ENCODE measurements at regions not wholly inside any gene's neighbourhood (a gene's known extent, or its start where the extent isn't known, plus 50 kb on each side); places are given as distances from the start of the nearest gene placed in this dataset.
"Not testable (repeated sequence)": the region's sequence is repeated elsewhere in the genome, so short reads cannot be mapped to it uniquely, and the experiment has no call there.

DNA sequence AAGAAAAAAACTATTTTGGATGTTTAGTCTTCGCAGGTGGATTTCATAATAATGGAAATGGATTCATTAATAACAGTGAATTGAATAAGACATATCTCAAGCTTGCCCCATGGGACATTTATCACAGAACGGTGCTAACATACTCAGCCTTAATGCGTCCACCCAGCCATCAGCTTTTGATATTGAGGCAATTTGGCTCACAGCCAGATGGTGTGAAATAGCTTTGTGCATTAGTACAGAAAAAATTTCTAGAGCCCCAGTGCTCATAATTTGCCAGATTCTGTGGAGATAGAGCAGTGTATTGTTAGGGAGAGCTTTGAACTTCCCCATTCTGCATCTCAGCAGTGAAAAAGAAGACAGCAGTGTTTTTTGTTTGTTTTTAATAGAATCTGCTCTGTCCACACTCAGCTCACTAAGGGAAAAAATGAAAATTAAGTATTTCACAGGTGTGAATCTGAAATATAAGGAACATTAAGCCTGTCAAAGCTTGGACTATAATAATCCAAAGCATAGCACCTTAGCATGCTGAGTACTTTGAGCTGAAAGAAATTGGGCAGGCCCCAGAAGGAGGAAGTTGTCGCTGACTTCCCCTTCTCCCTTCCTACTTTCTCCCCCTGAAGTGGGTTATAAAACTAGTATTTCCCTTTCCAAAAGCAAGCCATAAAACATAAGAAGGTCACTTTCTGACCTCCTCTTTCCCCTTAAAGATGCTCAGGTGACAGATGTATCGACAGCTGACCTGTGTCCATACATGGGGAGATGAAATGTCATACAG is 295.8 kb downstream of the MAGEB5 start:
- intact Hi-C loops (cut with DNase I): no loop called here
- no peak for ATAC-seq (ENCODE audit: poor library complexity)
- no peak for DNase-seq

DNA sequence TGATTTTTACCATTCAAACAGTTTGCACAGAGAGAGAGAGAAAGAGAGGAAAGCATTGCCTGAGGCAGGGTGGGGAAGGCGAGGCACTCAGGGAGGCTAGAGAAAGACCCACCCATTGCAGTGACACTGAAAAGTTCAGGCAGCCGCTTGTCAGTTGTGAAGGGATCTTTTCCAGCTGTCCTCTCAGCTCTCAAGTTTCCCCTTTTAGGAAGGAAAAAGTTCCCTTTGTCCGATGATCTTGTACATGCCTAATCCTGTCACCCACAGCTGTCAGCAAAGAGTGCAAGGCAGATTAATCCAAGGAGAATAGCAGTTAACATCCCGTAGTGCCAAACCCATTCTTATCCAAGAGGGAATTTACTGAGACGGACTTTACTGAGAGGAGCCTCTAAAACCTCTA is 255.0 kb downstream of the MAGEB5 start:
- ATAC-seq (ENCODE audit: poor library complexity): no peak
- intact Hi-C loops (cut with DNase I): no loop called here
- DNase-seq: no peak

DNA sequence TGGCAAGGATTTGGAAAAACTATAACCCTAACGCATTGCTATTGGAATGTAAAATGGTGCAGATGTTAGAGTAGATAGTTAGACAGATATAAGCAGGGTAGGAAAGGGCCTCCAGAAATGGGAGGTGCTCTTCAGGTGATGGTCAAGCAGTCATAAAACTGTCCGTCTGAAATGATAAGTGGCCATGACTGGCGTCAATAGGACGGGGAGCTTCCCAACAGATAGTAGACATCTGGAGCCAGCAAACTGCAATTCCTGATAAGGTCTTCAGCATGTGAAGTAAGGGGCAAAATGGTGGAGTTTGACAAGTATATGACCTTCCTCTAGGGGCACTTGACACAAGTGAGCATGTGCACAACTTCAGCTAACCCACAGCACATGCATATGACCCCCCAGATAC is 250.4 kb downstream of the MAGEB5 start:
- intact Hi-C loops (cut with DNase I): no loop called here
- no peak for DNase-seq
- no peak for ATAC-seq (ENCODE audit: poor library complexity)

DNA sequence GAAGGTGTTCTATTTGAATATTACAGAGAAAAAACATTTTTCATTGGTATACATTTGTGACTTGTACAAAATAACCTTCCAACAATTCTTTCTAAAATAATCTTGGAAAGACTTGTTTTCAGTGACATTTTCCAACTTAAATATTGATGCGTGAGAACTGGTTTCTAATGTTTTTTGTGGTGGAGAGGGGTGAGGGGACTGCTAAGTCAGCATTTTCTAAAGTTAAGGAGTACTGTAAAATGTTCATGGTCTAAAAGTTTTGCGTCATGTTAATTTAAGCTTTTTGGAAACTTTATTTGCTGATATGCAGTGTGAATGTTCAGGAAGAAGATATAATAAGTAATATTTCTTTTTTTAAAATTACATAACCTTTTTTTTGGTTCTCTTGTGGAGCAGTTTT is 229.3 kb downstream of the MAGEB5 start:
- intact Hi-C loops (cut with DNase I): no loop called here
- DNase-seq (no peak), ATAC-seq (ENCODE audit: poor library complexity) (no peak)

DNA sequence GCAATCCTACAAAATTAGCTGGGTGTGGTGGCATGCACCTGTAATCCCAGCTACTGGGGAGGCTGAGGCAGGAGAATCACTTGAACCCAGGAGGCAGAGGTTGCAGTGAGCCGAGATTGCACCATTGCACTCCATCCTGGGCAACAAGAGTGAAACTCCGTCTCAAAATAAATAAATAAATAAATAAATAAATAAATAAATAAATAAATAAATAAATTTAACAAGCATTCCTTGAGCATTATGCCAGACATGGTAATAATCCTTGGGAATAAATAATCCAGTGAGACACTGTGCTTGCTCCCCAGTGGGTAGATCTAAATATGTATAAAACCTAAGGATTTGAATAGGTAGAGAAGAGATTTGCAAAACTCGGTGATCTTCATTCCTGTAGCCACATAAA is 228.4 kb downstream of the MAGEB5 start:
- DNase-seq; intact Hi-C loops (cut with DNase I); ATAC-seq (ENCODE audit: poor library complexity): not testable (repeated sequence)

DNA sequence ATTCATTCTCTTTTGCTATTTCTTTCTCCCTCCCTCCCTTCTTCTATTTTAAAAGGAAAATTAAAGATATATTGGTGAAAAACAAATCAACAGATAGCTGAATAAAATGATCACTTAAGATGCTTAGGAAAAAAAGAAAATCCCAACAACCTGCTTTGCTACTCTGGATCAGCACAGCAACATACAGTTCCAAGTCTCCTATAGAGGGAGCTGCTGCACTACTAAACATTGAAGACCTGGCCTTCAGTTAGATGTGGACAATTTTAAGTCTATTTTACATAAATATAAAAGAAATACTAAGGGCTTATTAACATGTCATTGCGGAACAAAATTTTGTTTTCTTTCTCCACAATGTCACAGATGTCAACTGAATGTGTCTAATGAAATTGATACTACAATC is 226.4 kb downstream of the MAGEB5 start:
- ATAC-seq (ENCODE audit: poor library complexity) (no peak), DNase-seq (no peak)
- intact Hi-C loops (cut with DNase I): no loop called here

DNA sequence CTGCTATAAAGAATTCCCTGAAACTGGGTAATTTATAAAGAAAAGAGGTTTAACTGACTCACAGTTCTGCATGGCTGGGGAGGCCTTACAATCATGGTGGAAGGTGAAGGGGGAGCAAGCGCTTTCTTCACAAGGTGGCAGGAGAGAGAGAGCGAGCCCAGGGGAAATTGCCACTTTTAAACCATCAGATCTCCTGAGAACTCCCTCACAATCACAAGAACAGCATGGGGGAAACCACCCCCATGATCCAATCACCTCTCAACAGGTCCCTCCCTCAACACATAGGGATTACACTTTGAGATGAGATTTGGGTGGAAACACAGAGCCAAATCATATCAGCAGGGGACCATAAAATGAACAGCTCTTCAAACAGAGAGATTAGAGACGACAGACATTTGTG is 198.6 kb downstream of the MAGEB5 start:
- intact Hi-C loops (cut with DNase I): no loop called here
- no peak for ATAC-seq (ENCODE audit: poor library complexity)
- DNase-seq: no peak

DNA sequence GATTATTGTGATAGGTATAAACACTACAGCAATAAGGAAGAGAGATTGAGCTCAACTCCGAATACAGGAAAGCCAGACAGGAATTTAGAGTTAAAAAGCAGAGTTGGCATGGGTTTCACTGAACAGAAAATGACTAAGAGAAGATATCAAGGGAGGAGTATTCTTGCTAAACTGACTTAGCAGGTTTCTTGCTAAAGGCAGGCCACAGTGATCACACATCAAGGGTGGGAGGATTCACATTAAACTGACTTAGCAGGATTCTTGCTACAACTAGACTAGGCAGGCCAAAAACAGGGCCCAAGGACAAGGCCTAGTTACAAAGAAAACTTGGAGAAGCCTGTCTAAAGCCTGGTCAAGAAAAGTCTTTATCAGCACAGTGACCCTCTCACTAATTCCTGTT is 195.1 kb downstream of the MAGEB5 start:
- ATAC-seq (ENCODE audit: poor library complexity): no peak
- no peak for DNase-seq
- intact Hi-C loops (cut with DNase I): no loop called here

DNA sequence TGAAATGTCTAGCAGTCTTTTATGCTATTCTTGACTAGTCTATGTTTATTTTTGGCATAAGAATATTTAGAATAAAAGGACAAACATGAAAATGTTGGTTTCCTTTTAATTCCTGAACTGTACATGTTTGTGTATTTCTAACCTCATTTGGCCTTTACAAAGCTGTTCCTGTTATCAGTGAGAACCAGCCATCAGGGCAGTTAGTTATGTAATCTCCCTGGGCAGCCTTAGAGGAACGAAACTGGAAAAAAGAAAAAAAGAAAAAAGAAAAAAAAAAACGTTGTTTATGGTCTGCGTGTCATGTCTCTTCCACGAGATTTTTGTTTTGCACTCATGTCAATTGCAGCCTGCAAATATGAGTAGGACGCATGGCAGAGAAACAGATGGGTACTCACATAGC is 193.7 kb downstream of the MAGEB5 start:
- DNase-seq (no peak), ATAC-seq (ENCODE audit: poor library complexity) (no peak)
- intact Hi-C loops (cut with DNase I): no loop called here

DNA sequence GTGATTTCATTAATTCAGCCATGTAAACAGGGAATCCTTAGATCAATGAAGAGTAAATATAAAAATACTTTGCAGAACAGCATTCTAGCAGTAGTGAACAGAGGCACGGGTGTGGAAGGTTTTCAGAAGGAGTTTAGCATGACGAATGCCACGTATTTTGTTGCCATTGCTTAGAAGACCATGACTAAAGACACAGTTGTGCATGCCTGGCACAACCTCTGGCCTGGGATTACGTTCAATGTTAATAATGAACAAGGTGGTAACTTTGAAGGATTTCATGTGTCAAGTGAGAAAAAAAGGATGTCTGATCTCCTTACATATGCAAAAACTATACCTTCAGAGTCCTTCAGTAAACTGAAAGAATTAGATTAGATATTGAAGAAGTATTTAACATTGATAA is 171.9 kb downstream of the MAGEB5 start:
- DNase-seq (no peak), ATAC-seq (ENCODE audit: poor library complexity) (no peak)
- intact Hi-C loops (cut with DNase I): no loop called here

DNA sequence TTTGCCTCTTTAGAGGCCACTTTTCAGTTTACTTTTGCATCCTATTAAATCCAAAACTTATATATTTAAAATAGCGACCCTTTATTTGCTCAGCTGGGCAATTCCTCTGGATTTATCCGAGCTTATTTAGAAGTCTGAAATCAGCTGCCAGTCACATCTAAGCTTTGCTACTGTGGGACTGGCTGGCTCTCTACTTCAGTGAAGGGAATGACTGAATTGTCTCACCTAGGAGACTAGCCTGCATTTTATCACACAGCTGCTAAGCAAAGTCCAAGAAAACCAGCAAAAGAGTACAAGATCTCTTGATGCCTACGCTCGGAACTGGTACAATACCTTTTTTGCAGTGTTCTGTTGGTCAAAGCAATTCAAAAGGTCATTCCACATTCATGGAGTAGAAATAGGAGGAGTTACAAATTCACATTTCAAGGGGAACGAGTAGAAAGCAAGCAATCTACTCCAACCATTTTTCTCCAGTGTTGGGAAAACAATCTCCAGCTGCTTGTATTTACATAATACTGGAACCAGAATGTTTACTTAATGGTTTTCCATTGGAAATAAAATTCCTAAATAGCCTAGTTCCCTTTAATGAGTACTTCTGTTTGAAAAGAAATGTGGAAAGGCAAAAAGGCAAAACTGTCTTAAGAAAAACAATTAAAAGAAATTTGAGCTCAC is 160.2 kb downstream of the MAGEB5 start:
- DNase-seq (no peak), ATAC-seq (ENCODE audit: poor library complexity) (no peak)
- intact Hi-C loops (cut with DNase I): no loop called here

DNA sequence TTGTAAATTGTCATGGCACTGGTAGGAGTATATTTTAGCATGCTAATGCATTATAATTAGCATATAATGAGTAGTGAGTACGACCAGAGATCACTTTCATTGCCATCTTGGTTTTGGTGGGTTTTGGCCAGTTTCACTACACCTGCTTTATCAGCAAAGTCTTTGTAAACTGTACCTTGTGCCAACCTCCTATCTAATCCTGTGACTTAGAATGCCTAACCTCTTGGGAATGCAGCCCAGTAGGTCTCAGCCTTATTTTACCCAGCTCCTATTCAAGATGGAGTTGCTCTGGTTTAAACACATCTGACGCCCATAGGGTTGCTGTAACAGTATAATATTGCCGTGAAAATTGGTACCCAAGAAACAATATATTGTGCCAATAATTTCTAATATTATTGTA is 159.4 kb downstream of the MAGEB5 start:
- intact Hi-C loops (cut with DNase I): no loop called here
- DNase-seq (no peak), ATAC-seq (ENCODE audit: poor library complexity) (no peak)

DNA sequence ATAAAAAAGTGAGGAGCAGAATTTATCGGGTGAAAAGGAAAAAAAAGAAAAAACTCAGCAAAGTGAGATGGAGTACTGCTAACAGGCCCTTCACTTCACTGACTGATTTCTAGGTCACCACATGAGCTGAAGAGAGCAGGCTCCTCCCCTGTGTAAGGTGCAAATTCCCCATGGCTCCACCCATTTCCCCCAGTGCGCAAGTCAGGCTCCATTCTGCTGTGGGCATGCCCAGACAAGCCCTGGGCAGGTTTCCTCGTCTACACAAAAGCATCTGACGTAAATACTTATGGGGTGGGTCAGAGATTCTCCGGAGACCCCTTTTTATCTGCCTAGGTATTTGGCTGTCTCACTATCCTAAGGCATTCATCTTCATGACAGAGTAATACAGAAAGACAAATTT is 157.9 kb downstream of the MAGEB5 start:
- DNase-seq (no peak), ATAC-seq (ENCODE audit: poor library complexity) (no peak)
- intact Hi-C loops (cut with DNase I): no loop called here

DNA sequence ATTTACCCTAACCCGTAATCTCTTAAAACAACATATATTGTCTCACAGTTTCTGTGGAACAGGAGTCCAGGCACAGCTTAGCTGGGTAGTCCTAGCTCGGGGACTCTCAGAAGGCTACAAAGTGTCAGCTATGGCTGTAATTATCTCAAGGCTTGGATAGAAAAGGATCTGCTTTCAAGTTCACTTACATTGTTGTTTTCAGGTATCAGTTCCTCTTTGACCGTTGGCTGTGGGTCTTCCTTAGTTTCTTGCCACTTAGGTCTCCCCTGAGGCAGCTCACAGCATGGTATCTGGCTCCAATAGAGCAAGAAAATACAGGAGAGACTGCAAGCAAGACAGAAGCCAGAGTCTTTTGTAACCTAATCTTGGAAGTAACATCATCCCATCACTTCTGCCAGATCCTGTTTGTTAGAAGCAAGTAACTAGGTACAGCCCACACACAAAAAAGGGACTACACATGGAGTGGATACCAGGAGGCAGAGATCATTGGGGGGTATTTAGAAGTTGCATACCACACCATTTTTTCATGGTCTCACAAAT is 137.0 kb downstream of the MAGEB5 start:
- intact Hi-C loops (cut with DNase I): no loop called here
- ATAC-seq (ENCODE audit: poor library complexity): no peak
- no peak for DNase-seq

DNA sequence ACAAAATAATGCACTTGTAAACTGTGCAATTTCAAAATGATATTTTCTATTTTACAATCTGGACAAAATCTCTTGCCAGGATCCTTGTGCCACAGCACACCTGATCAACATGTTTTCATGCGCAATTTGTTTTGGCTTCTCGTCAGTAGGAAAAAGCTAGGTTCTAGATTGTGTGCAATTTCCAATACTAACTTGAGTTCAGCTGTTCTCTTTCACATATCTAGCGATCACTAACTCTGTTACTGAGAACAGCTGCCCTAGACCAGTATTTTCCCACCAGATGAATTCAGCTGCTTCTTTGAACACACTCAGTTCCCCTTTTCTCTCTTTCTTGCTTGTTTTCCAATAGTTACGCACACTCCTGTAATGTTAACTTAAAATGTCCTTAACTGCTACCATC is 131.2 kb downstream of the MAGEB5 start:
- ATAC-seq (ENCODE audit: poor library complexity): no peak
- intact Hi-C loops (cut with DNase I): no loop called here
- no peak for DNase-seq

DNA sequence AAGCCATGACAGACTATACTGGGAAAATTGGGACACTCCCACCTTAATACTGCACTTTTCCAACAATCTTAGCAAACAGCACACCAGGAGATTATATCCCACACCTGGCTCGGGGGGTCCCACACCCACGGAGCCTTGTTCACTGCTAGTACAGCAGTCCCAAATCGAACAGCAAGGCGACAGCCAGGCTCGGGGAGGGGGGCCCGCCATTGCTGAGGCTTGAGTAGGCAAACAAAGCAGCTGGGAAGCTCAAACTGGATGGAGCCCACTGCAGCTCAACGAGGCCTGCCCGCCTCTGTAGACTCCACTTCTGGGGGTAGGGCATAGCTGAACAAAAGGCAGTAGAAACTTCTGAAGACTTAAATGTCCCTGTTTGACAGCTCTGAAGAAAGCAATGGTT is 118.3 kb downstream of the MAGEB5 start:
- ATAC-seq (ENCODE audit: poor library complexity): no peak
- intact Hi-C loops (cut with DNase I): no loop called here

DNA sequence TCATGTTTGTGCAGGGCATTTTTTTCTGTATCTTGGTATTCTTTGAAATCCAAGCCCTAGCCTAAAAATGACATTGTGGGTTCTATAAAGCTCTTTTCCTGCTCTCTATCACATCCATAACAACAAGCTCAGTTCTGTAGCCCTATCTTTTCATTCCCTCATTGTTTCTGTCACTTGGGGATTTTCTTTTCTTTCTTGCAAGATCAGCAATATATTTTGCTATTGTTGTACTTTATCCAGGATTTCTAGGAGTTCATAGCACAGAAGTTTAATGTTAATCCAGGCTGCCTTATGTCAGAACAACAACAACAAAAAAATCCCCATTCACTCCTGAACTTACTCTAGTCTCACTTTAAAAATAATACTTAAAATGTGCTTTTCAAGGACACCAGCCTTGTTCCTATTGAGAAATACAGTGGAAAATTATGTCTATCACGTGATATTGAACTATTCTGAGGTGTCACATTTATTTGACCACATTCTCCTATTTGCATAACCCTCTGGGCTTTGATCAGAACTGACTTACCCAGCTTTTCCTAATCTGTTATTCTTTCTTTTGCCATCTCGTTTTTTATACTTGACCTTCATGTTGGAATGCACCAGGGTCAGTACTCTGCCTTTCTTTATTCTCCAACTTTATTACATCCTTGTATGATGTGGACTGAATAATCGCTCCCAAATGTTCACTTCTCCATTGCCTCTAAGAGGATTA is 112.8 kb downstream of the MAGEB5 start:
- intact Hi-C loops (cut with DNase I): no loop called here
- ATAC-seq (ENCODE audit: poor library complexity) (no peak), DNase-seq (no peak)

More for the DNA sequence above, 118.3 kb downstream of the MAGEB5 start:
- DNase-seq: no peak

DNA sequence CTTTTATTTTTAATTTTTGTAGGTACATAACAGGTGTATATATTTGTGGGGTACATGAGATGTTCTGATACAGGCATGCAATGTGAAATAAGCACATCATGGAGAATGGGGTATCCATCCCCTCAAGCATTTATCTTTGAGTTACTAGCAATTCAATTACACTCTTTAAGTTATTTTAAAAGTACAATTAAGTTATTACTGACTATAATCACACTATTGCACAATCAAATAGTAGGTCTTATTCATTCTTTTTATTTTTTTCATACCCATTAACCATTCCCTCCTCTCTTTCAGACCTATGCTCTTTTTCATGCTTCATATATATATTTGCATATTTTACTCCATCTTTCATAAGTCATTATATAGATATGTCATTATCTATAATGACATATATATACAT is 93.3 kb downstream of the MAGEB5 start:
- DNase-seq (no peak), ATAC-seq (ENCODE audit: poor library complexity) (no peak)
- intact Hi-C loops (cut with DNase I): no loop called here

DNA sequence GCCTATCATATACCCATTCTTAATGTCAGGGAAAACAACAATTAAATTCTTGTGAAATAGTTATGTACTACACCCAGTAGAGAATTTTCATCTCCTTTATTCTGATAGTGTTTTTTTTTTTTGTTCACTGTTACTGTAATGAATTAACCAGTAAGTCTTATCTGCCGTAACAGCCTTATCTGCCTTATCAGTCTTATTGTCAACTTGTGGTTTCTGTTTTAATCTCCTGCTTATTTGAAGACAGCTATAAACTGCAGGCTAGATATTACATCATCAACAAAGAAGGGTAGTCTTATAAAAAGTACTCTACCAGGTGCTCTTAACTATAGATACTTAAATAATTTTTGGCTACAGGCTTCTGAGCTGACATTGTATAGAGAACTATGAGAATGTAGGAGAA is 79.5 kb downstream of the MAGEB5 start:
- DNase-seq (no peak), ATAC-seq (ENCODE audit: poor library complexity) (no peak)
- intact Hi-C loops (cut with DNase I): no loop called here

DNA sequence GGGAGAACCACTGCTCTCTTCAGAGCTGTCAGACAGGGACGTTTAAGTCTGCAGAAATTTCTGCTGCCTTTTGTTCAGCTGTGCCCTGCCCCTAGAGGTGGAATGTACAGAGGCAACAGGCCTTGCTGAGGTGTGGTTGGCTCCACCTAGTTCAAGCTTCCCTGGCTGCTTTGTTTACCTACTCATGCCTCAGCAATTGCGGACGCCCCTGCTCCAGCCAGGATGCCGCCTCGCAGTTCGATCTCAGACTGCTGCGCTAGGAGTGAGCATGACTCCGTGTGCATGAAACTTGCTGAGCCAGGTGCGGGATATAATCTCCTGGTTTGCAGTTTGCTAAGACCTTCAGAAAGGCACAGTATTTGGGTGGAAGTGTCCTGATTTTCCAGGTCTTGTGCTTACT is 70.9 kb downstream of the MAGEB5 start:
- ATAC-seq (ENCODE audit: poor library complexity): no peak
- no peak for DNase-seq
- intact Hi-C loops (cut with DNase I): no loop called here
